Immature natural killer cell (primary cell): ENCODE measurements at regions not wholly inside any gene's neighbourhood (a gene's known extent, or its start where the extent isn't known, plus 50 kb on each side); places are given as distances from the start of the nearest gene placed in this dataset.
"Not testable (repeated sequence)": the region's sequence is repeated elsewhere in the genome, so short reads cannot be mapped to it uniquely, and the experiment has no call there.

Experiments used
- DNase-seq, 3 donors: peaks; one replicate each; pipeline ENCODE4 v3.0.0; 2022; ENCODE audit warnings: mixed read lengths in 1 of 3
- H3K27ac Mint-ChIP-seq, 6 donors: one replicate each; pipeline ENCODE4 v1.8.0; 2020; ENCODE audit warnings: mixed read lengths in 6 of 6, mild to moderate bottlenecking in 5 of 6, inconsistent platforms in 4 of 6, moderate library complexity in 3 of 6
- H3K27me3 Mint-ChIP-seq, 3 donors: one replicate each; pipeline ENCODE4 v1.8.0; 2020 to 2021; ENCODE audit warnings: low read depth in 3 of 3, mild to moderate bottlenecking in 3 of 3, mixed read lengths in 3 of 3, moderate library complexity in 3 of 3, inconsistent platforms in 1 of 3
- H3K36me3 Mint-ChIP-seq, 3 donors: one replicate each; pipeline ENCODE4 v1.8.0; 2020; ENCODE audit warnings: mixed read lengths in 3 of 3, inconsistent platforms in 2 of 3, mild to moderate bottlenecking in 2 of 3
- H3K4me1 Mint-ChIP-seq, 2 donors: one replicate each; pipeline ENCODE4 v1.8.0; 2020; ENCODE audit warnings: inconsistent platforms in 2 of 2, mild to moderate bottlenecking in 2 of 2, mixed read lengths in 2 of 2, moderate library complexity in 1 of 2
- H3K4me3 Mint-ChIP-seq, 5 donors: one replicate each; pipeline ENCODE4 v1.8.0; 2020; ENCODE audit warnings: mild to moderate bottlenecking in 5 of 5, mixed read lengths in 5 of 5, inconsistent platforms in 3 of 5, moderate library complexity in 3 of 5
- H3K9me3 Mint-ChIP-seq, 6 donors: one replicate each; pipeline ENCODE4 v1.8.0; 2020; ENCODE audit warnings: mild to moderate bottlenecking in 6 of 6, mixed read lengths in 6 of 6, inconsistent platforms in 4 of 6, moderate library complexity in 3 of 6

- no peak overlapping the region for H3K4me3 Mint-ChIP-seq
- H3K4me1 Mint-ChIP-seq, result no peaks in the 10 kb centered on the region
- no peak for DNase-seq
- H3K36me3 Mint-ChIP-seq, result no peaks in the 10 kb centered on the region
- peaks cover 5 to 31% (median 6%) of the 10 kb centered on the region in 3 donors for H3K27me3 Mint-ChIP-seq
- H3K27ac Mint-ChIP-seq, result no peak overlapping the region
- peaks cover 0 to 5% (median 0%) of the 10 kb centered on the region in 6 donors for H3K9me3 Mint-ChIP-seq
Measured at GRCh38 chrX:37904833-37905232, 57.5 kb upstream of the DYNLT3 start.

GRCh38 chrX:37905436-37906147 is 58.2 kb upstream of the DYNLT3 start:
- Mint-ChIP-seq H3K27me3 (peaks cover 5 to 31% (median 6%) of the 10 kb centered on the region in 3 donors), H3K4me1 (no peaks in the 10 kb centered on the region)
- no peak for DNase-seq

GRCh38 chrX:37906357-37906756 is 59.0 kb upstream of the DYNLT3 start:
- DNase-seq, result no peak
- H3K9me3 Mint-ChIP-seq, result peaks cover 0 to 5% (median 0%) of the 10 kb centered on the region in 6 donors
- no peaks in the 10 kb centered on the region for H3K36me3 Mint-ChIP-seq
- H3K4me3 Mint-ChIP-seq, result no peak overlapping the region
- no peaks in the 10 kb centered on the region for H3K4me1 Mint-ChIP-seq
- H3K27me3 Mint-ChIP-seq, result peaks cover 5 to 27% (median 6%) of the 10 kb centered on the region in 3 donors
- H3K27ac Mint-ChIP-seq, result no peak overlapping the region

More at GRCh38 chrX:37905436-37906147, 58.2 kb upstream of the DYNLT3 start:
- Mint-ChIP-seq H3K4me3 (no peak overlapping the region), H3K27ac (no peak overlapping the region), H3K36me3 (no peaks in the 10 kb centered on the region), H3K9me3 (peaks cover 0 to 5% (median 0%) of the 10 kb centered on the region in 6 donors)

GRCh38 chrX:37910186-37910585 is 62.8 kb upstream of the DYNLT3 start:
- Mint-ChIP-seq H3K4me3 (no peak overlapping the region), H3K36me3 (no peaks in the 10 kb centered on the region), H3K27ac (no peak overlapping the region), H3K27me3 (peaks cover 5 to 17% (median 6%) of the 10 kb centered on the region in 3 donors), H3K9me3 (peaks cover 0 to 3% (median 0%) of the 10 kb centered on the region in 6 donors), H3K4me1 (peaks cover 0 to 6% of the 10 kb centered on the region in 2 donors)
- DNase-seq, result no peak

GRCh38 chrX:37912304-37912703 is 64.9 kb upstream of the DYNLT3 start:
- Mint-ChIP-seq H3K36me3 (no peaks in the 10 kb centered on the region), H3K27ac (no peak overlapping the region), H3K9me3 (peaks cover 0 to 4% (median 0%) of the 10 kb centered on the region in 6 donors), H3K4me3 (no peak overlapping the region), H3K27me3 (peaks cover 1 to 8% (median 7%) of the 10 kb centered on the region in 3 donors), H3K4me1 (peaks cover 0 to 6% of the 10 kb centered on the region in 2 donors)
- peak in 2 of 3 donors; percentile 14 to 29 for DNase-seq

GRCh38 chrX:37912777-37913176 is 65.4 kb upstream of the DYNLT3 start:
- no peak for DNase-seq
- Mint-ChIP-seq H3K36me3 (no peaks in the 10 kb centered on the region), H3K9me3 (peaks cover 0 to 4% (median 0%) of the 10 kb centered on the region in 6 donors), H3K4me3 (no peak overlapping the region), H3K27me3 (peaks cover 1 to 8% (median 7%) of the 10 kb centered on the region in 3 donors), H3K4me1 (peaks cover 0 to 6% of the 10 kb centered on the region in 2 donors), H3K27ac (no peak overlapping the region)

- Mint-ChIP-seq H3K27me3 (peaks cover 0 to 11% (median 3%) of the 10 kb centered on the region in 3 donors), H3K36me3 (no peaks in the 10 kb centered on the region), H3K9me3 (peaks cover 0 to 4% (median 0%) of the 10 kb centered on the region in 6 donors)
Measured at GRCh38 chrX:37918168-37918567, 70.8 kb upstream of the DYNLT3 start.

GRCh38 chrX:37918703-37919102 is 71.3 kb upstream of the DYNLT3 start:
- Mint-ChIP-seq H3K27me3 (peaks cover 0 to 11% (median 3%) of the 10 kb centered on the region in 3 donors), H3K4me1 (no peaks in the 10 kb centered on the region), H3K4me3 (no peak overlapping the region), H3K9me3 (peaks cover 0 to 4% (median 0%) of the 10 kb centered on the region in 6 donors), H3K36me3 (no peaks in the 10 kb centered on the region), H3K27ac (no peak overlapping the region)
- DNase-seq, result no peak

More at GRCh38 chrX:37918168-37918567, 70.8 kb upstream of the DYNLT3 start:
- H3K27ac Mint-ChIP-seq, result no peak overlapping the region
- no peaks in the 10 kb centered on the region for H3K4me1 Mint-ChIP-seq
- no peak overlapping the region for H3K4me3 Mint-ChIP-seq
- no peak for DNase-seq

- H3K9me3 Mint-ChIP-seq, result no peaks in the 10 kb centered on the region
Measured at GRCh38 chrX:37921758-37922157, 74.4 kb upstream of the DYNLT3 start.

GRCh38 chrX:37922928-37923327 is 75.6 kb upstream of the DYNLT3 start:
- Mint-ChIP-seq H3K36me3 (no peaks in the 10 kb centered on the region), H3K4me1 (no peaks in the 10 kb centered on the region), H3K9me3 (no peaks in the 10 kb centered on the region), H3K27me3 (peaks cover 0 to 18% (median 2%) of the 10 kb centered on the region in 3 donors), H3K4me3 (no peak overlapping the region), H3K27ac (no peak overlapping the region)
- DNase-seq, result no peak

More at GRCh38 chrX:37921758-37922157, 74.4 kb upstream of the DYNLT3 start:
- H3K27ac Mint-ChIP-seq, result no peak overlapping the region
- H3K36me3 Mint-ChIP-seq, result no peaks in the 10 kb centered on the region
- no peak overlapping the region for H3K4me3 Mint-ChIP-seq
- peaks cover 0 to 14% (median 2%) of the 10 kb centered on the region in 3 donors for H3K27me3 Mint-ChIP-seq
- no peaks in the 10 kb centered on the region for H3K4me1 Mint-ChIP-seq
- no peak for DNase-seq

GRCh38 chrX:37925761-37926160 is 78.4 kb upstream of the DYNLT3 start:
- H3K36me3 Mint-ChIP-seq, H3K4me1 Mint-ChIP-seq, H3K9me3 Mint-ChIP-seq, H3K27ac Mint-ChIP-seq, H3K4me3 Mint-ChIP-seq, DNase-seq: not testable (repeated sequence)
- H3K27me3 Mint-ChIP-seq, result peaks cover 0 to 22% (median 2%) of the 10 kb centered on the region in 3 donors

GRCh38 chrX:37926700-37927099 is 79.3 kb upstream of the DYNLT3 start:
- H3K4me3 Mint-ChIP-seq, result no peak overlapping the region
- no peak overlapping the region for H3K27ac Mint-ChIP-seq
- peak in 1 of 3 donors; percentile 5 for DNase-seq
- H3K4me1 Mint-ChIP-seq, result no peaks in the 10 kb centered on the region
- H3K36me3 Mint-ChIP-seq, result no peaks in the 10 kb centered on the region
- H3K9me3 Mint-ChIP-seq, result no peaks in the 10 kb centered on the region
- H3K27me3 Mint-ChIP-seq, result peaks cover 0 to 22% (median 2%) of the 10 kb centered on the region in 3 donors

- Mint-ChIP-seq H3K36me3 (no peaks in the 10 kb centered on the region), H3K27me3 (peaks cover 0 to 12% (median 12%) of the 10 kb centered on the region in 3 donors), H3K9me3 (no peaks in the 10 kb centered on the region), H3K4me3 (no peak overlapping the region), H3K27ac (no peak overlapping the region), H3K4me1 (no peaks in the 10 kb centered on the region)
- no peak for DNase-seq
Measured at GRCh38 chrX:37942170-37942569, 64.2 kb upstream of the SYTL5 start.

GRCh38 chrX:37943554-37944344 is 62.6 kb upstream of the SYTL5 start:
- no peaks in the 10 kb centered on the region for H3K36me3 Mint-ChIP-seq
- DNase-seq, result no peak
- no peaks in the 10 kb centered on the region for H3K9me3 Mint-ChIP-seq
- H3K4me3 Mint-ChIP-seq, result no peak overlapping the region
- peaks cover 0 to 14% (median 6%) of the 10 kb centered on the region in 3 donors for H3K27me3 Mint-ChIP-seq
- no peaks in the 10 kb centered on the region for H3K4me1 Mint-ChIP-seq
- H3K27ac Mint-ChIP-seq, result no peak overlapping the region
